Adrenal gland (tissue), 9 donors: ENCODE measurements at regions not wholly inside any gene's neighbourhood (a gene's known extent, or its start where the extent isn't known, plus 50 kb on each side); places are given as distances from the start of the nearest gene placed in this dataset.

Source experiments
- DNase-seq, 7 donors: peaks; one replicate each; pipeline ENCODE4 v3.0.0-alpha.2; 2019 to 2020
- H3K27ac ChIP-seq, 5 donors: fragments of 200-600 bp; sonication (generic) in 4 of 5; 1 replicate in 3 of 5; 2 replicates in 2 of 5; pipeline versions ENCODE4 v1.5.1 to v1.8.0; 2016 to 2020; ENCODE audit warnings: mild to moderate bottlenecking in 1 of 5
- H3K27me3 ChIP-seq: fragments of 200-600 bp; 2 replicates; pipeline ENCODE4 v1.8.0; 2021
- H3K36me3 ChIP-seq, 2 donors: fragments of 200-600 bp; replicated peaks in 1 of 2; 1 replicate in 1 of 2; 2 replicates in 1 of 2; pipeline versions ENCODE4 v1.5.1 to v1.8.0; 2018 to 2022
- H3K4me1 ChIP-seq, 2 donors: fragments of 200-600 bp; replicated peaks in 1 of 2; 1 replicate in 1 of 2; 2 replicates in 1 of 2; pipeline versions ENCODE4 v1.5.1 to v1.8.0; 2018 to 2021
- H3K4me3 ChIP-seq, 4 donors: fragments of 200-600 bp; sonication (generic) in 3 of 4; one replicate each; pipeline ENCODE4 v1.5.1; 2016 to 2018
- H3K9me3 ChIP-seq, 3 donors: fragments of 200-600 bp; sonication (generic) in 1 of 3; replicated peaks in 1 of 3; 1 replicate in 2 of 3; 2 replicates in 1 of 3; pipeline versions ENCODE4 v1.5.1 to v1.8.0; 2016 to 2021
- POLR2A ChIP-seq, 2 donors: fragments of 450-650 bp; IDR thresholded peaks; one replicate each; pipeline ENCODE4 v1.6.1; 2017; ENCODE audit warnings: antibody characterized with exemption in 2 of 2, mild to moderate bottlenecking in 2 of 2, moderate library complexity in 1 of 2
- WGBS, 4 donors: extraction: QIAGEN DNeasy Blood & Tissue Kit in 2 of 4; methylation state at CpG; one replicate each; pipeline versions ENCODE4 v1.1.5 to v1.1.7; 2013 to 2017; 5-methylcytosine and 5-hydroxymethylcytosine counted together
- intact Hi-C, 2 donors: fragments of 100-400 bp; cut with DNase I; formaldehyde crosslinking; loops; one replicate each; pipeline versions ENCODE4 v1.14.1 to v1.15.0; 2022 to 2023
- TF ChIP-seq, protein P1 (sequence below), 6 experiments: fragments of 450-650 bp in 4 of 6; fragments of 200-600 bp in 2 of 6; sonication (generic) in 1 of 6; IDR thresholded peaks; 1 replicate in 5 of 6; 2 replicates in 1 of 6; pipeline versions ENCODE4 v1.5.1 to v1.8.0; 2016 to 2021; ENCODE audit warnings: antibody characterized with exemption in 6 of 6, mild to moderate bottlenecking in 2 of 6, moderate library complexity in 1 of 6
- donor health status: healthy with polysubstance abuse.
- donor health status: Bipolar disorder and iron deficiency.
- donor health status: DM: yes; HTN: yes; CAD: no.
- donor health status: DM: no; HTN: no; CAD: no.
- donor health status: DM: no; HTN: no; CAD: no.

GRCh38 chr7:132023466-132023865 lies 467.0 kb upstream of the PODXL start:
- no peaks in the 10 kb centered on the region for H3K27me3 ChIP-seq
- H3K4me3 ChIP-seq: no peak overlapping the region
- no peak overlapping the region for H3K27ac ChIP-seq
- H3K4me1 ChIP-seq: no peaks in the 10 kb centered on the region
- no peaks in the 10 kb centered on the region for H3K36me3 ChIP-seq
- TF ChIP-seq, protein P1, sequence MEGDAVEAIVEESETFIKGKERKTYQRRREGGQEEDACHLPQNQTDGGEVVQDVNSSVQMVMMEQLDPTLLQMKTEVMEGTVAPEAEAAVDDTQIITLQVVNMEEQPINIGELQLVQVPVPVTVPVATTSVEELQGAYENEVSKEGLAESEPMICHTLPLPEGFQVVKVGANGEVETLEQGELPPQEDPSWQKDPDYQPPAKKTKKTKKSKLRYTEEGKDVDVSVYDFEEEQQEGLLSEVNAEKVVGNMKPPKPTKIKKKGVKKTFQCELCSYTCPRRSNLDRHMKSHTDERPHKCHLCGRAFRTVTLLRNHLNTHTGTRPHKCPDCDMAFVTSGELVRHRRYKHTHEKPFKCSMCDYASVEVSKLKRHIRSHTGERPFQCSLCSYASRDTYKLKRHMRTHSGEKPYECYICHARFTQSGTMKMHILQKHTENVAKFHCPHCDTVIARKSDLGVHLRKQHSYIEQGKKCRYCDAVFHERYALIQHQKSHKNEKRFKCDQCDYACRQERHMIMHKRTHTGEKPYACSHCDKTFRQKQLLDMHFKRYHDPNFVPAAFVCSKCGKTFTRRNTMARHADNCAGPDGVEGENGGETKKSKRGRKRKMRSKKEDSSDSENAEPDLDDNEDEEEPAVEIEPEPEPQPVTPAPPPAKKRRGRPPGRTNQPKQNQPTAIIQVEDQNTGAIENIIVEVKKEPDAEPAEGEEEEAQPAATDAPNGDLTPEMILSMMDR (IDR thresholded peaks at IDR 0.05): no peak
- intact Hi-C loops: no loop called here
- no peak for DNase-seq
- H3K9me3 ChIP-seq: no peaks in the 10 kb centered on the region

GRCh38 chr7:132022188-132022587 lies 465.8 kb upstream of the PODXL start:
- TF ChIP-seq, protein P1 (IDR thresholded peaks at IDR 0.05): no peak
- TF ChIP-seq POLR2A (IDR thresholded peaks at IDR 0.05): no peak
- H3K27ac ChIP-seq: no peak overlapping the region
- H3K9me3 ChIP-seq: no peaks in the 10 kb centered on the region
- intact Hi-C loops: no loop called here
- DNase-seq: no peak
- WGBS, 4 donors: 77 to 100% (median 83%) methylated on average over 1 of the region's 1 CpG
- no peaks in the 10 kb centered on the region for H3K4me1 ChIP-seq
- no peaks in the 10 kb centered on the region for H3K36me3 ChIP-seq
- no peak overlapping the region for H3K4me3 ChIP-seq
- no peaks in the 10 kb centered on the region for H3K27me3 ChIP-seq

DNA sequence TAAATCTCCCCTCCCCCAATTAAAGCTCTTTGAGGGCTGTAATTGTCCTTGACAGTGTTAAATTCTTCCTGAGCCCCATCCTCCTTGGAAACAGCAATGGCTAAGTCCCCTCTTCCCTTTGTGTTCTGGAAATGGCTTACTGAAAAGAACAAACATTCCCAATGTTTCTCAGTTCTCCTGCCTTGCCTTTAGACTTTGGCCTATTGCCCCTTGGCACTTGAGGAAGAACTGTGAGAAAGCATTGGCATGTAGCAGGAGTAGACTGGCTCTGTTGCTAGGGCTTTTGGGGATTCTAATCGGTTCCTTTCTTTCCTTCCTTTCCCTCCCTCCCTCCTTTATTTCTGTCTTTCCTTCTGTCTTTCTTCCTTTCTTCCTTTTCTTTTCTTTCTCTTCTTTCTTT lies 463.3 kb upstream of the PODXL start:
- Histone ChIP-seq H3K9me3 (no peaks in the 10 kb centered on the region), H3K36me3 (no peaks in the 10 kb centered on the region), H3K27ac (no peak overlapping the region), H3K4me1 (no peaks in the 10 kb centered on the region), H3K4me3 (no peak overlapping the region), H3K27me3 (peaks cover 5% of the 10 kb centered on the region)
- WGBS, 4 donors: 73 to 89% (median 80%) methylated on average over 1 of the region's 1 CpG
- DNase-seq: no peak
- TF ChIP-seq, protein P1 (IDR thresholded peaks at IDR 0.05): no peak
- no peak for TF ChIP-seq POLR2A (IDR thresholded peaks at IDR 0.05)
- intact Hi-C loops: no loop called here

- intact Hi-C loops: no loop called here
- Histone ChIP-seq H3K4me1 (no peaks in the 10 kb centered on the region), H3K9me3 (no peaks in the 10 kb centered on the region), H3K4me3 (no peak overlapping the region), H3K36me3 (no peaks in the 10 kb centered on the region), H3K27ac (no peak overlapping the region), H3K27me3 (no peaks in the 10 kb centered on the region)
- 78 to 93% (median 88%) methylated on average over 2 to 4 of the region's 4 CpGs for WGBS, 4 donors
- no peak for TF ChIP-seq POLR2A (IDR thresholded peaks at IDR 0.05)
- TF ChIP-seq, protein P1 (IDR thresholded peaks at IDR 0.05): no peak
- DNase-seq: no peak
Measured at GRCh38 chr7:132009778-132010177, 453.4 kb upstream of the PODXL start.
